ENCODE measurements at regions not wholly inside any gene's neighbourhood (a gene's known extent, or its start where the extent isn't known, plus 50 kb on each side); places are given as distances from the start of the nearest gene placed in this dataset.

DNA sequence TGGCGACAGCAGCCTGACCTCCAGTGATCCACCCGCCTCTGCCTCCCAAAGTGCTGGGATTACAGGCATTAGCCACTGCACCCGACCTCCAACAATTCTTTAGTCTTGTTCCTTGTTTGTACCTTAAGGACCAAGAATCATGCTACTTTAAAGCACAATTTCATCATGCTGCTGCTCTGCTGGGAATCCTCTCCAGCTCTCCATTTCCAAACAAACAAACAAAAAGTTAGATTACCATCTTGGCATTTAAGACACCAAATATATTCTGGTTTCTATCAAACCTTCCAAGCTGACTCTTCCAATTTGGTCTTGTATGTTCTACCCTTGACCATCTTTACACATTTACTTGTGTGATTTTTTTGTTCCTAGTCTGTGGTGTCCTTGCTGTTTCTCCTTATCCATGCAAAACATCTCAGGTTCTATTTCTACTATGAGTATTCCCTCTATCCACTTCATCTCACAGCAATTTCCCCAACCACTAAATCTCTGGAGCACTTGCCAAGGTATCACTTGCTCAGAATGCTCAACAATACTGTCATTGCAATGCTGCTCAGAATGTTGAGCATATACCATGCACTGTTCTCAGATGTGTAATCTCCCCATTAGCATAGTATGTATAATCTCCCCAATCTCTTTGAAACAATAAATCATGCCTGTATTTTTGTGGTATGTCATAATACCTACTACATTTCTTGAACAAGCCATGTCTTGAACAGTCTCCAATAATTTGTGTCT lies 73.2 kb upstream of the GALNT5 start:
- TF ChIP-seq, protein P1, sequence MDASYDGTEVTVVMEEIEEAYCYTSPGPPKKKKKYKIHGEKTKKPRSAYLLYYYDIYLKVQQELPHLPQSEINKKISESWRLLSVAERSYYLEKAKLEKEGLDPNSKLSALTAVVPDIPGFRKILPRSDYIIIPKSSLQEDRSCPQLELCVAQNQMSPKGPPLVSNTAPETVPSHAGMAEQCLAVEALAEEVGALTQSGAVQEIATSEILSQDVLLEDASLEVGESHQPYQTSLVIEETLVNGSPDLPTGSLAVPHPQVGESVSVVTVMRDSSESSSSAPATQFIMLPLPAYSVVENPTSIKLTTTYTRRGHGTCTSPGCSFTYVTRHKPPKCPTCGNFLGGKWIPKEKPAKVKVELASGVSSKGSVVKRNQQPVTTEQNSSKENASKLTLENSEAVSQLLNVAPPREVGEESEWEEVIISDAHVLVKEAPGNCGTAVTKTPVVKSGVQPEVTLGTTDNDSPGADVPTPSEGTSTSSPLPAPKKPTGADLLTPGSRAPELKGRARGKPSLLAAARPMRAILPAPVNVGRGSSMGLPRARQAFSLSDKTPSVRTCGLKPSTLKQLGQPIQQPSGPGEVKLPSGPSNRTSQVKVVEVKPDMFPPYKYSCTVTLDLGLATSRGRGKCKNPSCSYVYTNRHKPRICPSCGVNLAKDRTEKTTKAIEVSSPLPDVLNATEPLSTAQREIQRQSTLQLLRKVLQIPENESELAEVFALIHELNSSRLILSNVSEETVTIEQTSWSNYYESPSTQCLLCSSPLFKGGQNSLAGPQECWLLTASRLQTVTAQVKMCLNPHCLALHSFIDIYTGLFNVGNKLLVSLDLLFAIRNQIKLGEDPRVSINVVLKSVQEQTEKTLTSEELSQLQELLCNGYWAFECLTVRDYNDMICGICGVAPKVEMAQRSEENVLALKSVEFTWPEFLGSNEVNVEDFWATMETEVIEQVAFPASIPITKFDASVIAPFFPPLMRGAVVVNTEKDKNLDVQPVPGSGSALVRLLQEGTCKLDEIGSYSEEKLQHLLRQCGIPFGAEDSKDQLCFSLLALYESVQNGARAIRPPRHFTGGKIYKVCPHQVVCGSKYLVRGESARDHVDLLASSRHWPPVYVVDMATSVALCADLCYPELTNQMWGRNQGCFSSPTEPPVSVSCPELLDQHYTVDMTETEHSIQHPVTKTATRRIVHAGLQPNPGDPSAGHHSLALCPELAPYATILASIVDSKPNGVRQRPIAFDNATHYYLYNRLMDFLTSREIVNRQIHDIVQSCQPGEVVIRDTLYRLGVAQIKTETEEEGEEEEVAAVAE (CRISPR knock-in tag; IDR thresholded peaks at IDR 0.05; ENCODE audit: borderline replicate concordance), result no peak
- TF ChIP-seq, protein P2, sequence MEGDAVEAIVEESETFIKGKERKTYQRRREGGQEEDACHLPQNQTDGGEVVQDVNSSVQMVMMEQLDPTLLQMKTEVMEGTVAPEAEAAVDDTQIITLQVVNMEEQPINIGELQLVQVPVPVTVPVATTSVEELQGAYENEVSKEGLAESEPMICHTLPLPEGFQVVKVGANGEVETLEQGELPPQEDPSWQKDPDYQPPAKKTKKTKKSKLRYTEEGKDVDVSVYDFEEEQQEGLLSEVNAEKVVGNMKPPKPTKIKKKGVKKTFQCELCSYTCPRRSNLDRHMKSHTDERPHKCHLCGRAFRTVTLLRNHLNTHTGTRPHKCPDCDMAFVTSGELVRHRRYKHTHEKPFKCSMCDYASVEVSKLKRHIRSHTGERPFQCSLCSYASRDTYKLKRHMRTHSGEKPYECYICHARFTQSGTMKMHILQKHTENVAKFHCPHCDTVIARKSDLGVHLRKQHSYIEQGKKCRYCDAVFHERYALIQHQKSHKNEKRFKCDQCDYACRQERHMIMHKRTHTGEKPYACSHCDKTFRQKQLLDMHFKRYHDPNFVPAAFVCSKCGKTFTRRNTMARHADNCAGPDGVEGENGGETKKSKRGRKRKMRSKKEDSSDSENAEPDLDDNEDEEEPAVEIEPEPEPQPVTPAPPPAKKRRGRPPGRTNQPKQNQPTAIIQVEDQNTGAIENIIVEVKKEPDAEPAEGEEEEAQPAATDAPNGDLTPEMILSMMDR (CRISPR knock-in tag; IDR thresholded peaks at IDR 0.05), result no peak
- TF ChIP-seq POLR2G (IDR thresholded peaks at IDR 0.05; ENCODE audit: low read depth, low read length) (no peak), SRF (IDR thresholded peaks at IDR 0.05; ENCODE audit: low read depth, low read length) (no peak), RELA (CRISPR knock-in tag; IDR thresholded peaks at IDR 0.05) (no peak), ZNF788 (CRISPR knock-in tag; IDR thresholded peaks at IDR 0.05; ENCODE audit: borderline replicate concordance) (no peak), GABPA (IDR thresholded peaks at IDR 0.05; ENCODE audit: low read depth, low read length) (no peak), GABPA (CRISPR knock-in tag; IDR thresholded peaks at IDR 0.05; ENCODE audit: low read depth) (no peak), POLR2AphosphoS5 (IDR thresholded peaks at IDR 0.05; ENCODE audit: low read depth, low read length) (no peak), SP4 (CRISPR knock-in tag; IDR thresholded peaks at IDR 0.05) (no peak), POLR2A (IDR thresholded peaks at IDR 0.05; ENCODE audit: insufficient read depth in 1 of 2, low read depth in 2 of 2, low read length in 2 of 2) (no peak), MYC (CRISPR knock-in tag; IDR thresholded peaks at IDR 0.05; ENCODE audit: borderline replicate concordance) (no peak), POLR2AphosphoS2 (IDR thresholded peaks at IDR 0.05; ENCODE audit: low read depth, low read length) (no peak)
- TF ChIP-seq, protein P3, sequence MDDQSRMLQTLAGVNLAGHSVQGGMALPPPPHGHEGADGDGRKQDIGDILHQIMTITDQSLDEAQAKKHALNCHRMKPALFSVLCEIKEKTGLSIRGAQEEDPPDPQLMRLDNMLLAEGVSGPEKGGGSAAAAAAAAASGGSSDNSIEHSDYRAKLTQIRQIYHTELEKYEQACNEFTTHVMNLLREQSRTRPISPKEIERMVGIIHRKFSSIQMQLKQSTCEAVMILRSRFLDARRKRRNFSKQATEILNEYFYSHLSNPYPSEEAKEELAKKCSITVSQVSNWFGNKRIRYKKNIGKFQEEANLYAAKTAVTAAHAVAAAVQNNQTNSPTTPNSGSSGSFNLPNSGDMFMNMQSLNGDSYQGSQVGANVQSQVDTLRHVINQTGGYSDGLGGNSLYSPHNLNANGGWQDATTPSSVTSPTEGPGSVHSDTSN (CRISPR knock-in tag; IDR thresholded peaks at IDR 0.05; ENCODE audit: borderline replicate concordance), result no peak
- TF ChIP-seq, protein P4, sequence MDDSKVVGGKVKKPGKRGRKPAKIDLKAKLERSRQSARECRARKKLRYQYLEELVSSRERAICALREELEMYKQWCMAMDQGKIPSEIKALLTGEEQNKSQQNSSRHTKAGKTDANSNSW (CRISPR knock-in tag; IDR thresholded peaks at IDR 0.05; ENCODE audit: borderline replicate concordance), result no peak

All from HepG2 (cell line).